ENCODE measurements at regions not wholly inside any gene's neighbourhood (a gene's known extent, or its start where the extent isn't known, plus 50 kb on each side); places are given as distances from the start of the nearest gene placed in this dataset.

GRCh38 chr3:89624494-89624893 lies 517.1 kb downstream of the EPHA3 start:
- Histone ChIP-seq H3K36me3 (ENCODE audit: insufficient read depth, low read length) (no peaks in the 10 kb centered on the region), H3K4me1 (ENCODE audit: insufficient read depth, low read length) (no peaks in the 10 kb centered on the region), H3K4me3 (ENCODE audit: low read length) (no peak overlapping the region), H3K9me3 (ENCODE audit: control insufficient read depth in 1 of 2, insufficient read depth in 1 of 2, low read length in 2 of 2) (peaks cover 0 to 3% of the 10 kb centered on the region in 2 experiments), H3K27me3 (ENCODE audit: control insufficient read depth in 1 of 2, insufficient read depth in 2 of 2, low read length in 2 of 2) (no peaks in the 10 kb centered on the region), H3K27ac (ENCODE audit: low read depth in 1 of 2, low read length in 2 of 2) (no peak overlapping the region)
- intact Hi-C loops (cut with DNase I, micrococcal nuclease): no loop called here
- DNase-seq (no peak), ATAC-seq (ENCODE audit: poor library complexity) (no peak)
- peaks cover 7% of the 10 kb centered on the region for H3K9me3 Mint-ChIP-seq
- TF ChIP-seq, protein P1, sequence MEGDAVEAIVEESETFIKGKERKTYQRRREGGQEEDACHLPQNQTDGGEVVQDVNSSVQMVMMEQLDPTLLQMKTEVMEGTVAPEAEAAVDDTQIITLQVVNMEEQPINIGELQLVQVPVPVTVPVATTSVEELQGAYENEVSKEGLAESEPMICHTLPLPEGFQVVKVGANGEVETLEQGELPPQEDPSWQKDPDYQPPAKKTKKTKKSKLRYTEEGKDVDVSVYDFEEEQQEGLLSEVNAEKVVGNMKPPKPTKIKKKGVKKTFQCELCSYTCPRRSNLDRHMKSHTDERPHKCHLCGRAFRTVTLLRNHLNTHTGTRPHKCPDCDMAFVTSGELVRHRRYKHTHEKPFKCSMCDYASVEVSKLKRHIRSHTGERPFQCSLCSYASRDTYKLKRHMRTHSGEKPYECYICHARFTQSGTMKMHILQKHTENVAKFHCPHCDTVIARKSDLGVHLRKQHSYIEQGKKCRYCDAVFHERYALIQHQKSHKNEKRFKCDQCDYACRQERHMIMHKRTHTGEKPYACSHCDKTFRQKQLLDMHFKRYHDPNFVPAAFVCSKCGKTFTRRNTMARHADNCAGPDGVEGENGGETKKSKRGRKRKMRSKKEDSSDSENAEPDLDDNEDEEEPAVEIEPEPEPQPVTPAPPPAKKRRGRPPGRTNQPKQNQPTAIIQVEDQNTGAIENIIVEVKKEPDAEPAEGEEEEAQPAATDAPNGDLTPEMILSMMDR (IDR thresholded peaks at IDR 0.05): no peak
- H3K27me3 Mint-ChIP-seq: no peaks in the 10 kb centered on the region
- H3K4me3 Mint-ChIP-seq: no peak overlapping the region
- CTCF ChIA-PET: no interaction called here
- no peak overlapping the region for H3K27ac Mint-ChIP-seq
- no peaks in the 10 kb centered on the region for H3K36me3 Mint-ChIP-seq (ENCODE audit: low read depth)
- no peaks in the 10 kb centered on the region for H3K4me1 Mint-ChIP-seq (ENCODE audit: low read depth)
- POLR2A ChIA-PET: no interaction called here

GRCh38 chr3:89625945-89626344 lies 518.5 kb downstream of the EPHA3 start:
- POLR2A ChIA-PET: no interaction called here
- ATAC-seq (ENCODE audit: poor library complexity) (no peak), DNase-seq (no peak)
- Histone ChIP-seq H3K4me3 (ENCODE audit: low read length) (no peak overlapping the region), H3K27me3 (ENCODE audit: control insufficient read depth in 1 of 2, insufficient read depth in 2 of 2, low read length in 2 of 2) (no peaks in the 10 kb centered on the region), H3K27ac (ENCODE audit: low read depth in 1 of 2, low read length in 2 of 2) (no peak overlapping the region), H3K36me3 (ENCODE audit: insufficient read depth, low read length) (no peaks in the 10 kb centered on the region), H3K9me3 (ENCODE audit: control insufficient read depth in 1 of 2, insufficient read depth in 1 of 2, low read length in 2 of 2) (peaks cover 0 to 3% of the 10 kb centered on the region in 2 experiments), H3K4me1 (ENCODE audit: insufficient read depth, low read length) (no peaks in the 10 kb centered on the region)
- H3K27ac Mint-ChIP-seq: no peak overlapping the region
- H3K27me3 Mint-ChIP-seq: no peaks in the 10 kb centered on the region
- H3K9me3 Mint-ChIP-seq: peaks cover 7% of the 10 kb centered on the region
- TF ChIP-seq, protein P1 (IDR thresholded peaks at IDR 0.05): no peak
- no peaks in the 10 kb centered on the region for H3K4me1 Mint-ChIP-seq (ENCODE audit: low read depth)
- CTCF ChIA-PET: no interaction called here
- no peak overlapping the region for H3K4me3 Mint-ChIP-seq
- intact Hi-C loops (cut with DNase I, micrococcal nuclease): no loop called here
- no peaks in the 10 kb centered on the region for H3K36me3 Mint-ChIP-seq (ENCODE audit: low read depth)

GRCh38 chr3:89628856-89629670 lies 521.6 kb downstream of the EPHA3 start:
- Histone ChIP-seq H3K36me3 (ENCODE audit: insufficient read depth, low read length) (no peaks in the 10 kb centered on the region), H3K4me3 (ENCODE audit: low read length) (no peak overlapping the region), H3K4me1 (ENCODE audit: insufficient read depth, low read length) (no peaks in the 10 kb centered on the region), H3K27ac (ENCODE audit: low read depth in 1 of 2, low read length in 2 of 2) (no peak overlapping the region), H3K9me3 (ENCODE audit: control insufficient read depth in 1 of 2, insufficient read depth in 1 of 2, low read length in 2 of 2) (peaks cover 0 to 5% of the 10 kb centered on the region in 2 experiments), H3K27me3 (ENCODE audit: control insufficient read depth in 1 of 2, insufficient read depth in 2 of 2, low read length in 2 of 2) (no peaks in the 10 kb centered on the region)
- TF ChIP-seq, protein P1 (IDR thresholded peaks at IDR 0.05): no peak
- Mint-ChIP-seq H3K9me3 (peaks cover 14% of the 10 kb centered on the region), H3K4me3 (no peak overlapping the region), H3K27me3 (no peaks in the 10 kb centered on the region), H3K4me1 (ENCODE audit: low read depth) (no peaks in the 10 kb centered on the region), H3K27ac (no peak overlapping the region), H3K36me3 (ENCODE audit: low read depth) (no peaks in the 10 kb centered on the region)
- ChIA-PET POLR2A (no interaction called here), CTCF (no interaction called here)
- intact Hi-C loops (cut with DNase I, micrococcal nuclease): no loop called here
- DNase-seq: no peak
- no peak for ATAC-seq (ENCODE audit: poor library complexity)
